SK-N-SH (cell line): ENCODE measurements at regions not wholly inside any gene's neighbourhood (a gene's known extent, or its start where the extent isn't known, plus 50 kb on each side); places are given as distances from the start of the nearest gene placed in this dataset.

Experiments used
- EZH2phosphoT487 ChIP-seq: fragments of 200-600 bp; sonication (generic); IDR thresholded peaks from 2 replicates; pipeline ENCODE4 v1.6.1; 2017; ENCODE audit warnings: low read depth, mixed run types, mild to moderate bottlenecking, antibody characterized with exemption, moderate library complexity, borderline replicate concordance
- POLR2AphosphoS5 ChIP-seq: IDR thresholded peaks from 2 replicates; pipeline ENCODE4 v1.6.1; 2012; ENCODE audit warnings: low read depth, low read length
- TAF1 ChIP-seq: IDR thresholded peaks from 2 replicates; pipeline ENCODE4 v1.6.1; 2012; ENCODE audit warnings: low read depth, mild to moderate bottlenecking, low read length, moderate library complexity, borderline replicate concordance
- TEAD4 ChIP-seq: IDR thresholded peaks from 2 replicates; pipeline ENCODE4 v1.4.0; 2012; ENCODE audit warnings: mild to moderate bottlenecking, borderline replicate concordance; ENCODE audit not compliant: insufficient read depth
- TF ChIP-seq, protein P1 (sequence below): fragments of 200-600 bp; sonication (generic); IDR thresholded peaks from 2 replicates; pipeline ENCODE4 v1.6.1; 2017; ENCODE audit warnings: antibody characterized with exemption, mild to moderate bottlenecking, moderate library complexity

DNA sequence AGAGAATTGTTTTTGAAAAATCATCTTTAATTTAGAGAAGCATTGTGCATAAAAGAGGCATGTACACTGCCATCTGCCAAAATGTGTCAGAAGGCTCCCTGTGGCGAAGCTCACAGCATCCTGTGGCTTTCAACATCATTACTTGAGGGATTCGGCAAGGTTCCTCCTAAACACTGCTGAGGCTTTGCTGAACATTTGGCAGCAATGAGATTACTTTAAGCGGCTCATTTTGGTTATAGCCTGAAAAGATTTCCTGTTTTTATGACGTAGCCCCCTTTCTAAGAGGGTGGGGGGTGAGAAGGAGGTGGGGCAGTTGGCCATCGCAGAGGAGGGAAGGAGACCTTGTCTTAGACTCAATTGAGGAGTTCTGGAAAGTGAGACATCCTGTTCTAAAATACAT lies 469.4 kb downstream of the RASEF start:
- TF ChIP-seq, protein P1, sequence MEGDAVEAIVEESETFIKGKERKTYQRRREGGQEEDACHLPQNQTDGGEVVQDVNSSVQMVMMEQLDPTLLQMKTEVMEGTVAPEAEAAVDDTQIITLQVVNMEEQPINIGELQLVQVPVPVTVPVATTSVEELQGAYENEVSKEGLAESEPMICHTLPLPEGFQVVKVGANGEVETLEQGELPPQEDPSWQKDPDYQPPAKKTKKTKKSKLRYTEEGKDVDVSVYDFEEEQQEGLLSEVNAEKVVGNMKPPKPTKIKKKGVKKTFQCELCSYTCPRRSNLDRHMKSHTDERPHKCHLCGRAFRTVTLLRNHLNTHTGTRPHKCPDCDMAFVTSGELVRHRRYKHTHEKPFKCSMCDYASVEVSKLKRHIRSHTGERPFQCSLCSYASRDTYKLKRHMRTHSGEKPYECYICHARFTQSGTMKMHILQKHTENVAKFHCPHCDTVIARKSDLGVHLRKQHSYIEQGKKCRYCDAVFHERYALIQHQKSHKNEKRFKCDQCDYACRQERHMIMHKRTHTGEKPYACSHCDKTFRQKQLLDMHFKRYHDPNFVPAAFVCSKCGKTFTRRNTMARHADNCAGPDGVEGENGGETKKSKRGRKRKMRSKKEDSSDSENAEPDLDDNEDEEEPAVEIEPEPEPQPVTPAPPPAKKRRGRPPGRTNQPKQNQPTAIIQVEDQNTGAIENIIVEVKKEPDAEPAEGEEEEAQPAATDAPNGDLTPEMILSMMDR: no peak
- TF ChIP-seq POLR2AphosphoS5 (no peak), TEAD4 (no peak), EZH2phosphoT487 (no peak), TAF1 (no peak)
